ENCODE measurements at regions not wholly inside any gene's neighbourhood (a gene's known extent, or its start where the extent isn't known, plus 50 kb on each side); places are given as distances from the start of the nearest gene placed in this dataset.
"Not testable (repeated sequence)": the region's sequence is repeated elsewhere in the genome, so short reads cannot be mapped to it uniquely, and the experiment has no call there.

DNA sequence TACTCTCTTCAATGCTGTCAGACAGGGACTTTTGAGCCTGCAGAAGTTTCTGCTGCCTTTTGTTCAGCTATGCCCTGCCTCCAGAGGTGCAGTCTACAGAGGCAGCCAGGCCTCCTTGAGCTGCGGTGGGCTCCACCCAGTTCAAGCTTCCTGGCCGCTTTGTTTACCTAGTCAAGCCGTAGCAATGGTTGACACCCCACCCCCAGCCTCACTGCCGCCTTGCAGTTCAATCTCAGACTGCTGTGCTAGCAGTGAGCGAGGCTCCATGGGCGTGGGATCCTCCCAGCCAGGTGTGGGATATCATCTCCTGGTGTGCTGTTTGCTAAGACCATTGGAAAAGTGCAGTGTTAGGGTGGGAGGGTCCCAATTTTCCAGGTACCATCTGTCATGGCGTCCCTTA is 506.1 kb upstream of the FLRT2 start:
- TF ChIP-seq, protein P1, sequence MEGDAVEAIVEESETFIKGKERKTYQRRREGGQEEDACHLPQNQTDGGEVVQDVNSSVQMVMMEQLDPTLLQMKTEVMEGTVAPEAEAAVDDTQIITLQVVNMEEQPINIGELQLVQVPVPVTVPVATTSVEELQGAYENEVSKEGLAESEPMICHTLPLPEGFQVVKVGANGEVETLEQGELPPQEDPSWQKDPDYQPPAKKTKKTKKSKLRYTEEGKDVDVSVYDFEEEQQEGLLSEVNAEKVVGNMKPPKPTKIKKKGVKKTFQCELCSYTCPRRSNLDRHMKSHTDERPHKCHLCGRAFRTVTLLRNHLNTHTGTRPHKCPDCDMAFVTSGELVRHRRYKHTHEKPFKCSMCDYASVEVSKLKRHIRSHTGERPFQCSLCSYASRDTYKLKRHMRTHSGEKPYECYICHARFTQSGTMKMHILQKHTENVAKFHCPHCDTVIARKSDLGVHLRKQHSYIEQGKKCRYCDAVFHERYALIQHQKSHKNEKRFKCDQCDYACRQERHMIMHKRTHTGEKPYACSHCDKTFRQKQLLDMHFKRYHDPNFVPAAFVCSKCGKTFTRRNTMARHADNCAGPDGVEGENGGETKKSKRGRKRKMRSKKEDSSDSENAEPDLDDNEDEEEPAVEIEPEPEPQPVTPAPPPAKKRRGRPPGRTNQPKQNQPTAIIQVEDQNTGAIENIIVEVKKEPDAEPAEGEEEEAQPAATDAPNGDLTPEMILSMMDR (conservative IDR thresholded peaks at IDR 0.05; ENCODE audit: low read length), result not testable (repeated sequence)
- TF ChIP-seq EZH2phosphoT487 (IDR thresholded peaks at IDR 0.05; ENCODE audit: borderline replicate concordance, low read depth, low read length), result not testable (repeated sequence)

Measured in OCI-LY7 (cell line).